NT2/D1 (cell line): ENCODE measurements at regions not wholly inside any gene's neighbourhood (a gene's known extent, or its start where the extent isn't known, plus 50 kb on each side); places are given as distances from the start of the nearest gene placed in this dataset.
"Not testable (repeated sequence)": the region's sequence is repeated elsewhere in the genome, so short reads cannot be mapped to it uniquely, and the experiment has no call there.

Source experiments
- SUZ12 ChIP-seq: IDR thresholded peaks from 2 replicates; pipeline ENCODE4 v1.6.1; 2011; ENCODE audit not compliant: insufficient read length, insufficient read depth; ENCODE audit errors: extremely low read depth
- YY1 ChIP-seq: IDR thresholded peaks from 2 replicates; pipeline ENCODE4 v1.6.1; 2011; ENCODE audit not compliant: insufficient read length, insufficient read depth

DNA sequence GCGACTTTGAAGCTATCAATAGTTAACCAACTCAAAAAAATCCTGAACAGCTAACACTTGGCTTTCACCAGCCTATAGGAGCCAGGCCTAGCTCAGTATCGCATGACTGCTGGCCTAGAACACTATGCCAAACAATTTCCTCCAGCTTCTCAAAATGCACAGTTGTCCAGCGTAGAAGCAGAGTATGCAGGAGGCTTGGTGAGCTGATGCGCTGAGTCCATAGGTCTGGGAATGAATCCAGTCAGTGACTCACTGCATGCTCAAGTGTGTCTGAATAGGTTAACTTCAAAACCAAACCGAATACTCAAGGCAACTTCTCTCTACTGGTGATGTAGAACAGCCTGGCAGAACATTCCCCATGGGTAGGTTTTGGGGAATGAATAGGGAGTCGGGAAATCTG lies 201.8 kb upstream of the IRF2BP2 start:
- not testable (repeated sequence) for TF ChIP-seq YY1, SUZ12
